ENCODE measurements at regions not wholly inside any gene's neighbourhood (a gene's known extent, or its start where the extent isn't known, plus 50 kb on each side); places are given as distances from the start of the nearest gene placed in this dataset.

- H3K9me3 ChIP-seq = no peaks in the 10 kb centered on the region
- intact Hi-C loops (cut with DNase I) = no loop called here
- no peak overlapping the region for H3K27ac ChIP-seq
- no peaks in the 10 kb centered on the region for H3K27me3 ChIP-seq
- H3K36me3 ChIP-seq = no peaks in the 10 kb centered on the region
- H3K4me1 ChIP-seq = no peaks in the 10 kb centered on the region
- TF ChIP-seq POLR2AphosphoS5 (IDR thresholded peaks at IDR 0.05; ENCODE audit: insufficient read depth in 1 of 2, low read depth in 1 of 2) (no peak), POLR2A (IDR thresholded peaks at IDR 0.05) (no peak)
- TF ChIP-seq, protein P1, sequence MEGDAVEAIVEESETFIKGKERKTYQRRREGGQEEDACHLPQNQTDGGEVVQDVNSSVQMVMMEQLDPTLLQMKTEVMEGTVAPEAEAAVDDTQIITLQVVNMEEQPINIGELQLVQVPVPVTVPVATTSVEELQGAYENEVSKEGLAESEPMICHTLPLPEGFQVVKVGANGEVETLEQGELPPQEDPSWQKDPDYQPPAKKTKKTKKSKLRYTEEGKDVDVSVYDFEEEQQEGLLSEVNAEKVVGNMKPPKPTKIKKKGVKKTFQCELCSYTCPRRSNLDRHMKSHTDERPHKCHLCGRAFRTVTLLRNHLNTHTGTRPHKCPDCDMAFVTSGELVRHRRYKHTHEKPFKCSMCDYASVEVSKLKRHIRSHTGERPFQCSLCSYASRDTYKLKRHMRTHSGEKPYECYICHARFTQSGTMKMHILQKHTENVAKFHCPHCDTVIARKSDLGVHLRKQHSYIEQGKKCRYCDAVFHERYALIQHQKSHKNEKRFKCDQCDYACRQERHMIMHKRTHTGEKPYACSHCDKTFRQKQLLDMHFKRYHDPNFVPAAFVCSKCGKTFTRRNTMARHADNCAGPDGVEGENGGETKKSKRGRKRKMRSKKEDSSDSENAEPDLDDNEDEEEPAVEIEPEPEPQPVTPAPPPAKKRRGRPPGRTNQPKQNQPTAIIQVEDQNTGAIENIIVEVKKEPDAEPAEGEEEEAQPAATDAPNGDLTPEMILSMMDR (IDR thresholded peaks at IDR 0.05) = no peak
- H3K4me3 ChIP-seq = no peak overlapping the region
- no peak for DNase-seq (ENCODE audit: extremely low spot score in 2 of 2)
These were observed 1704.7 kb downstream of the HACE1 start for GRCh38 chr6:103154779-103155572.

- TF ChIP-seq POLR2AphosphoS5 (IDR thresholded peaks at IDR 0.05; ENCODE audit: insufficient read depth in 1 of 2, low read depth in 1 of 2) (no peak), POLR2A (IDR thresholded peaks at IDR 0.05) (no peak)
- TF ChIP-seq, protein P1 (IDR thresholded peaks at IDR 0.05) = no peak
- intact Hi-C loops (cut with DNase I) = no loop called here
- no peak overlapping the region for H3K27ac ChIP-seq
- no peaks in the 10 kb centered on the region for H3K9me3 ChIP-seq
- no peaks in the 10 kb centered on the region for H3K27me3 ChIP-seq
- H3K4me3 ChIP-seq = no peak overlapping the region
- DNase-seq (ENCODE audit: extremely low spot score in 2 of 2) = no peak
- no peaks in the 10 kb centered on the region for H3K4me1 ChIP-seq
- H3K36me3 ChIP-seq = no peaks in the 10 kb centered on the region
These were observed 1706.7 kb downstream of the HACE1 start for GRCh38 chr6:103153016-103153415.

GRCh38 chr6:103142902-103143301, 1716.8 kb downstream of the HACE1 start:
- no peak overlapping the region for H3K27ac ChIP-seq
- no peaks in the 10 kb centered on the region for H3K27me3 ChIP-seq
- intact Hi-C loops (cut with DNase I) = no loop called here
- no peak for DNase-seq (ENCODE audit: extremely low spot score in 2 of 2)
- TF ChIP-seq POLR2A (IDR thresholded peaks at IDR 0.05) (no peak), POLR2AphosphoS5 (IDR thresholded peaks at IDR 0.05; ENCODE audit: insufficient read depth in 1 of 2, low read depth in 1 of 2) (no peak)
- TF ChIP-seq, protein P1 (IDR thresholded peaks at IDR 0.05) = no peak
- no peak overlapping the region for H3K4me3 ChIP-seq
- no peaks in the 10 kb centered on the region for H3K36me3 ChIP-seq
- no peaks in the 10 kb centered on the region for H3K9me3 ChIP-seq
- H3K4me1 ChIP-seq = no peaks in the 10 kb centered on the region

GRCh38 chr6:103140308-103141027, 1719.3 kb downstream of the HACE1 start:
- Histone ChIP-seq H3K4me3 (no peak overlapping the region), H3K27ac (no peak overlapping the region), H3K36me3 (no peaks in the 10 kb centered on the region), H3K27me3 (no peaks in the 10 kb centered on the region), H3K4me1 (no peaks in the 10 kb centered on the region), H3K9me3 (no peaks in the 10 kb centered on the region)
- DNase-seq (ENCODE audit: extremely low spot score in 2 of 2) = no peak
- intact Hi-C loops (cut with DNase I) = no loop called here
- TF ChIP-seq, protein P1 (IDR thresholded peaks at IDR 0.05) = no peak
- TF ChIP-seq POLR2A (IDR thresholded peaks at IDR 0.05) = no peak
- TF ChIP-seq POLR2AphosphoS5 (IDR thresholded peaks at IDR 0.05; ENCODE audit: insufficient read depth in 1 of 2, low read depth in 1 of 2) = no peak

- Histone ChIP-seq H3K27ac (no peak overlapping the region), H3K4me1 (no peaks in the 10 kb centered on the region), H3K4me3 (no peak overlapping the region), H3K9me3 (no peaks in the 10 kb centered on the region), H3K36me3 (no peaks in the 10 kb centered on the region), H3K27me3 (no peaks in the 10 kb centered on the region)
- DNase-seq (ENCODE audit: extremely low spot score in 2 of 2) = no peak
- TF ChIP-seq, protein P1 (IDR thresholded peaks at IDR 0.05) = no peak
- TF ChIP-seq POLR2A (IDR thresholded peaks at IDR 0.05) (no peak), POLR2AphosphoS5 (IDR thresholded peaks at IDR 0.05; ENCODE audit: insufficient read depth in 1 of 2, low read depth in 1 of 2) (no peak)
- intact Hi-C loops (cut with DNase I) = no loop called here
These were observed 1720.3 kb downstream of the HACE1 start for GRCh38 chr6:103139377-103139776.
